ENCODE measurements at regions not wholly inside any gene's neighbourhood (a gene's known extent, or its start where the extent isn't known, plus 50 kb on each side); places are given as distances from the start of the nearest gene placed in this dataset.
"Not testable (repeated sequence)": the region's sequence is repeated elsewhere in the genome, so short reads cannot be mapped to it uniquely, and the experiment has no call there.

- FAIRE-seq: no peak
- no peak for DNase-seq (ENCODE audit: insufficient read length, low spot score)
Observed at GRCh38 chr21:35982717-35983116, 77.6 kb downstream of the SETD4 start.

GRCh38 chr21:35981514-35982070, 78.7 kb downstream of the SETD4 start:
- DNase-seq (ENCODE audit: insufficient read length, low spot score): no peak
- no peak for FAIRE-seq

GRCh38 chr21:35980821-35981220, 79.5 kb downstream of the SETD4 start:
- DNase-seq (ENCODE audit: insufficient read length, low spot score) (no peak), FAIRE-seq (no peak)

GRCh38 chr21:35977860-35978259, 82.5 kb downstream of the SETD4 start:
- not testable (repeated sequence) for DNase-seq (ENCODE audit: insufficient read length, low spot score); FAIRE-seq

GRCh38 chr21:35976929-35977328, 83.4 kb downstream of the SETD4 start:
- FAIRE-seq (no peak), DNase-seq (ENCODE audit: insufficient read length, low spot score) (no peak)

- DNase-seq (ENCODE audit: insufficient read length, low spot score): no peak
- no peak for FAIRE-seq
Observed at GRCh38 chr21:35976481-35976880, 83.8 kb downstream of the SETD4 start.

GRCh38 chr21:35974775-35975174, 85.6 kb downstream of the SETD4 start:
- no peak for DNase-seq (ENCODE audit: insufficient read length, low spot score)
- FAIRE-seq: no peak

- no peak for FAIRE-seq
Observed at GRCh38 chr21:35971824-35972223, 88.5 kb downstream of the SETD4 start.

GRCh38 chr21:35969281-35969680, 91.0 kb downstream of the SETD4 start:
- FAIRE-seq (no peak), DNase-seq (ENCODE audit: insufficient read length, low spot score) (no peak)

More at GRCh38 chr21:35971824-35972223, 88.5 kb downstream of the SETD4 start:
- DNase-seq (ENCODE audit: insufficient read length, low spot score): no peak

- FAIRE-seq (no peak), DNase-seq (ENCODE audit: insufficient read length, low spot score) (no peak)
Observed at GRCh38 chr21:35968564-35968963, 91.8 kb downstream of the SETD4 start.

GRCh38 chr21:35965699-35966098, 94.6 kb downstream of the SETD4 start:
- DNase-seq (ENCODE audit: insufficient read length, low spot score): no peak
- FAIRE-seq: no peak

- DNase-seq (ENCODE audit: insufficient read length, low spot score): no peak
- no peak for FAIRE-seq
Observed at GRCh38 chr21:35963920-35964451, 96.3 kb downstream of the SETD4 start.

GRCh38 chr21:35962917-35963316, 97.4 kb downstream of the SETD4 start:
- no peak for FAIRE-seq

GRCh38 chr21:35954066-35954465, 106.3 kb downstream of the SETD4 start:
- no peak for FAIRE-seq
- DNase-seq (ENCODE audit: insufficient read length, low spot score): no peak

More at GRCh38 chr21:35962917-35963316, 97.4 kb downstream of the SETD4 start:
- DNase-seq (ENCODE audit: insufficient read length, low spot score): no peak

- DNase-seq (ENCODE audit: insufficient read length, low spot score) (no peak), FAIRE-seq (no peak)
Observed at GRCh38 chr21:35953597-35953996, 106.7 kb downstream of the SETD4 start.

- no peak for FAIRE-seq
- DNase-seq (ENCODE audit: insufficient read length, low spot score): no peak
Observed at GRCh38 chr21:35952651-35953340, 107.5 kb downstream of the SETD4 start.

GRCh38 chr21:35948982-35949381, 111.3 kb downstream of the SETD4 start:
- no peak for FAIRE-seq
- DNase-seq (ENCODE audit: insufficient read length, low spot score): no peak

GRCh38 chr21:35945089-35945671, 115.1 kb downstream of the SETD4 start:
- FAIRE-seq (no peak), DNase-seq (ENCODE audit: insufficient read length, low spot score) (no peak)

- DNase-seq (ENCODE audit: insufficient read length, low spot score): no peak
Observed at GRCh38 chr21:35943752-35944151, 116.6 kb downstream of the SETD4 start.

GRCh38 chr21:35942211-35943144, 117.8 kb downstream of the SETD4 start:
- no peak for DNase-seq (ENCODE audit: insufficient read length, low spot score)
- FAIRE-seq: no peak

More at GRCh38 chr21:35943752-35944151, 116.6 kb downstream of the SETD4 start:
- FAIRE-seq: no peak

Data from GM19239 (cell line).